NCI-H2196 treated with DMSO at 0.1 percent for 48 hours (cell line): ENCODE measurements at regions not wholly inside any gene's neighbourhood (a gene's known extent, or its start where the extent isn't known, plus 50 kb on each side); places are given as distances from the start of the nearest gene placed in this dataset.

Experiments used
- DNase-seq: peaks from one replicate; lab custom pipeline; 2025; ENCODE audit not compliant: unreplicated experiment; lab: John Stamatoyannopoulos, UW

DNA sequence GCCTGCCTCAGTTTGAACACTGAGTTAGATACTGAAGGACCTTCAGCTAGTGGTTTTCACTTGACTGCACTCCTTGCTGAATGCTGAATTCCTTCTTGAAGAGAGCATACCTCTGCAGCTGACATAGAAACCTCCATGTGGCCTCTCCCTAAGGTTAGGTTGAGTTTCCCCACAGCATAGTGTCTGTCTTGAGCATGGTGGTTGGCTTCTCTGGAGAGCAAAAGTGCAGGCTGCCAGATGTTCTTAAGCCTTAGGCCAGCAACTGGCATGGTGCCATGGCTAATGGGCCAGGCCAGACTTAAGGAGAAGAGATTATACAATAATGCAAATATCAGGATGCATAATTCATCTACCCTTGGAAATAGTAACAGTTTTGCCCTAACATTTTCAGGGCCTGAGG lies 545.6 kb upstream of the ZNF385D start:
- DNase-seq, result no peak

DNA sequence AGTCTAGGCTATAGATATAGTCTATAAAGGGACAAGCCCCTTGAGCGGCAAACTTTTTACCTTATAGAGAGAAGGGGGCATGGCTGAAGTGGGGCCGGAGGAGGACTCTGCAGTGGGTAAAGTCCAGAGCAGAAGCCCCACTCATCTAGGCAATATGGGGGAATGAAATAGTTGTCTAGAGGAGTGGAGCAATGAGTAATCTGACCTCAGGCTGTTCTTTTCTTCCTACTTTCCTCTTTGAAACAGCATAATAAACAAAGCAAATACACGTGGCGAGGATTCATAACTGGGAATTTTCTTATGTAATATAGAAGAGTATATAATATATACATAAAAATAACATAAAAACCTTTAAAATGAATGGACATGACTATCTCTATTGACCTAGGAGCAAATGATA lies 546.4 kb upstream of the ZNF385D start:
- DNase-seq, result no peak

- no peak for DNase-seq
These were observed 555.4 kb upstream of the ZNF385D start for GRCh38 chr3:22306454-22306853.

GRCh38 chr3:22308871-22309270 lies 557.9 kb upstream of the ZNF385D start:
- DNase-seq, result no peak

DNA sequence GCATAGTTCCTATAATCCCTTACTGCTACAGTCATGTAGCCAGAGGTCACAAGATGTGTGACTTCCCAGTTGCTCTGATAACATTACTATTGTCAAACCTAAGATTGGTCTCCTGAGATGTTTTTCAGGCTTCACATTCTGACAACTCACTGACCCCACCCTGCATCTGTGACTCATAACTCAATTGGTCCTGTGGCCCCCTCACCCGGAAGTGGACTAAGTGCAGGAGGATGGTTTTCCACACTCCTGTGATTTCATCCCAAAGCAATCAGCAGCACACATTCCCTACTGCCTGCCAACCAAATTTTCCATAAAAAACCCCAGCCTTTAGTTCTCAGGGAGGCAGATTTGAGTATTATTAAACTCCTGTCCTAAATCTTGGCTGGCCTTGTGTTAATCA lies 564.9 kb upstream of the ZNF385D start:
- no peak for DNase-seq

- no peak for DNase-seq
These were observed 567.3 kb upstream of the ZNF385D start for GRCh38 chr3:22318325-22318724.

- DNase-seq, result no peak
These were observed 568.4 kb upstream of the ZNF385D start for GRCh38 chr3:22319446-22319845.

DNA sequence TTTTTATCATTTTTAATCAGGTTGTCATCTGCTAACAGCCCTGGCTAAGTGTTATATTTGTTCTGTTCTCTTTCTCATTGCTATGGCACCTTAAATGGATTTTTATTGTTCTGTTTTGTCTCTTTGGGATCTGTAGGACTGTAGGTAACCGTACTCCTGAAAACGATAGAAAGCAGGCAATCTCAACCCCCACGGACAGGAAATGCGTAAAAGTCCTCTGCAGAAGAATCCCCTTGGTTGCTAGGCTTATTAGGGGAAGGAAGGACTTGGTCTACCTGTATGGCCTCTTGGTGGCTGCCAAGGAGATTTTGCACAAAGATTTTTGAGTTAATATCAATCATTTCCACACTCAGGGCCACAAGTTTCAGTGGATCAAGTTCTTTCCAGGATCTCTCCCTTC lies 571.9 kb upstream of the ZNF385D start:
- no peak for DNase-seq

DNA sequence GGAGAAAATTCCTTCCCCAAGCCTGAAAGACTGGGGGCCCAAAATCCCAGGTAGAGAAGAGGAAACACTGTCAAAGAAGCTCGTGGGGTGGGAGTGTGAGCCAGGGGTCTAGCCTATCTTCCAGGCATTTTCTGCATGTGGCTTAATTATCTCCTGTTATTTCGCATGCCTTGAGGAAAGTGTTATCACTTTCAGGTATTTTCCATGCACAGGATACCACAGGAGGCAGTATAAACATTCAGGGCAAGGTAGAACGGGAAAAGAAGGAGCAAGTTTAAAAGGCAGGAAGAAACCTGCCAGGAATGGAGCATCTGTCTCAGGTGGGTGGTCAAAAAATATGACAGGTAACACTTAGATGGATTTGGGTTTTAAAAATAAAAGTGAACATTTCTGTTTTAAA lies 575.3 kb upstream of the ZNF385D start:
- no peak for DNase-seq

DNA sequence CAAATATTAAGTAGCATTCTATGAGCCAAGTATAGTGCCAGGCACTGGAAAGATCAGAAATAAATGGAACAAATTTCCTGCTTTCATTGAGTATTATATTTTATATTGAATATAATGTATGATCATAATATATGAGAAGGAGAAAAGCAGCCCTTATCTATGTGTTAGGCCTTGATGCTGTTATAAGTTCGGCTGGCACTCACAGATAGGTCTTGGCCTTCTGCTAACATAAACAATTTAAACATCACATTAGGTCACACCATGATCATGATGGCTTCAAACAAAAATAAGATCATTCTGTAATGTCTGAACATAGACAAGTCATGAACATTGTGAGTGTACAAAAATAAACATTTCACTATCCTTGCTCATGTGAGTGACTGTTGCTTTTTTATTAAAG lies 584.0 kb upstream of the ZNF385D start:
- DNase-seq, result no peak

- no peak for DNase-seq
These were observed 598.3 kb upstream of the ZNF385D start for GRCh38 chr3:22349215-22349851.

GRCh38 chr3:22351806-22352205 lies 600.8 kb upstream of the ZNF385D start:
- DNase-seq, result no peak

- DNase-seq, result no peak
These were observed 602.1 kb upstream of the ZNF385D start for GRCh38 chr3:22353126-22353525.

- no peak for DNase-seq
These were observed 607.3 kb upstream of the ZNF385D start for GRCh38 chr3:22358334-22358733.

DNA sequence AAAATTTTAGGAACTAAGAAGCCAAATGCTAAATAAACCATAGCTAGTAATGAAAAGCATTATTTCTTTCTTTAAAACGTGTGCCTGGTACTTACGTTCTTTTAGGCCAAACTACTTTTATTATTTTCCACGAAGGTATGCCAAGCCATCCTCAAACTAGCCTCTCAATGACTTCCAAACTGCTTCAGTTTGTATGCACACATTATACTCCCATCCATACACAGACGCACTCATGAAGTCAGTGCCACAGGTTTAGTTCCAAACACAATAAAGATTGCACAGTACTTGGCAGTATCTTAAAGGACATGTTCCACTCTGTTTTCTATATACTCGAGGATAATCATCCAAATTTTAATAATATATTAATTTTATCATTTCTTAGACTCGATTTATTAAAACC lies 609.2 kb upstream of the ZNF385D start:
- no peak for DNase-seq

DNA sequence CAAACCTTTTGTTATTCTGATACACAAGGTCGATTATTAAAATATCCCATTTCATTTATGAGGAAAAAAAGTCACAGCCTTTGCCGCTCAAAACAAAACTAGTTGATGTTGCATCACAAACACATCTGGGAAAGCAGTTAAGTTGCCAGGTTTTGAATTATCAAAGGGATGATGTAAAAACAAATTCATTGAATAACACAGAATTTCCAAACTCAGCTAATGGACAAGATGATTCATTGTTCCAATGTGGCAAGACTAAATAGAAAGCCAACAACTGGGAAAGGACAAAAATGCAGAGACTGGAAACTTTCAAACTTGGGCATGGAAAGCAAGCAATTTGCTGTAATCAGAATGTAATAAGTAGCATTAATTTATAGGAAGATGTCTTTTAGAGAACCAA lies 610.0 kb upstream of the ZNF385D start:
- DNase-seq, result no peak

- no peak for DNase-seq
These were observed 610.5 kb upstream of the ZNF385D start for GRCh38 chr3:22361521-22361920.

- DNase-seq, result no peak
These were observed 613.8 kb upstream of the ZNF385D start for GRCh38 chr3:22364851-22365250.

- no peak for DNase-seq
These were observed 615.8 kb upstream of the ZNF385D start for GRCh38 chr3:22366781-22367180.

DNA sequence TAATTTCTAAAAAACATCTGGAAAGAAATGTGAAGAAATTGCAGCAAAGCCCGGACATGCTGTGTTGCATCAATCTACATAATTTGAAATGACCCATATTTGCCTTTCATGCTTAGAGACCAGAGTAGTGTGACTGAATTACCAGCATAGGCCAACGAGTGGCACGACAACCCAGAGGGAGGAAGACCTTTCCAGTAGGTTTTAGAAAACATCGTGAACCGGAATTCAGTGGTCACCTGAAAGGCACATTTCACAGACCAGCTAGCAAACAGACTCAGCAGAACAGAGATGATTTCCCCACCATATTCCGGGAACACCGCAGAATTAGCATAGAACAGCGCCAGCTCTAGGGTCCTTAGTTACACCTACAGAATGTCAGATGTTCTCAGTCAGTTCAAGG lies 620.0 kb upstream of the ZNF385D start:
- DNase-seq, result no peak

DNA sequence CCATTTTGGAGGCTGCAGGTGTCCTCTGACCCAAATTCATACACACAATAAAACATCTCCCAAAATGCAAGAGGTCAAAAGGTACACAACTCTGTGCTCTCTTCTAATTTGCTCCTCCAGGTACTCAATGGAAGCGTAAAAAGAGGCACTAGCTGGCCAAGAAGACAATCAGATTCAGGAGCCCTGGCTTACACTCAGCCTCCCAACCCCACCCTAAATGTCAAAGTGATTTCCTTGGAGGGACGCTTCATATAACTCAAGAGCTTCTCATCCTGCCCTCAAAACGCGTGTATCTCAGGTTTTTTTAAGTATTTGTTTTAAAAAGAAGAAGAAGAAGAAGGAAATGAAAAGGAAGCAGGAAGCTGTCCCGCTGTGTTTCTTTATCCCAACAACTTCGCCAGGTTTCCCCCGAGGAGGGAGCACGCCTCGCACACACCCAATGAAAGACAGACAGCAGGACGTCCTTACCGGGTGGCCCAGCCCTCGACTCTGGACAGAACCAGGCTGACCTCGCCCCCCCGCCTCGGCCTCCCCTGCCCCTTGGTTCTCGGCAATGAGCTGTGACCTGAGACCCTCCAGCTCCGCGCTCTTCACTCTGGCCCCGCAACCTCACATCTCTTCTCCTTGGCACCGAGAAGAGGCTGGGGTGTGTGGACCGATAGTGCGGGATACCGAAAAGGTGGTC lies 620.7 kb upstream of the ZNF385D start:
- DNase-seq, result no peak

GRCh38 chr3:22372292-22373062 lies 621.5 kb upstream of the ZNF385D start:
- no peak for DNase-seq
